ENCODE measurements at regions not wholly inside any gene's neighbourhood (a gene's known extent, or its start where the extent isn't known, plus 50 kb on each side); places are given as distances from the start of the nearest gene placed in this dataset.

GRCh38 chr3:103136621-103137020, 701.8 kb downstream of the ZPLD1 start:
- no peak for DNase-seq (ENCODE audit: low read depth in 1 of 2, low spot score in 1 of 2)
- ChIA-PET CTCF (no interaction called here), POLR2A (no interaction called here)
- H3K9me3 ChIP-seq = no peaks in the 10 kb centered on the region
- no peaks in the 10 kb centered on the region for H3K4me1 ChIP-seq
- no peak for ATAC-seq
- TF ChIP-seq HES2 (IDR thresholded peaks at IDR 0.05) = no peak
- no peak for TF ChIP-seq RNF2 (IDR thresholded peaks at IDR 0.05; ENCODE audit: borderline replicate concordance, low read depth)
- TF ChIP-seq HOXB13 (CRISPR knock-in tag; IDR thresholded peaks at IDR 0.05; ENCODE audit: low read depth) = no peak
- no peak for TF ChIP-seq FOSB (CRISPR knock-in tag; IDR thresholded peaks at IDR 0.05)
- TF ChIP-seq CTCF (IDR thresholded peaks at IDR 0.05) = no peak
- no peak for TF ChIP-seq SMC3 (IDR thresholded peaks at IDR 0.05)
- TF ChIP-seq REST (IDR thresholded peaks at IDR 0.05) = no peak
- no peak for TF ChIP-seq ESRRA (IDR thresholded peaks at IDR 0.05; ENCODE audit: borderline replicate concordance, low read length)
- no peak for TF ChIP-seq RAD21 (conservative IDR thresholded peaks at IDR 0.05 in 1 of 2, IDR thresholded peaks at IDR 0.05 in 1 of 2)
- no peak for TF ChIP-seq NPAS2 (CRISPR knock-in tag; IDR thresholded peaks at IDR 0.05; ENCODE audit: borderline replicate concordance)
- TF ChIP-seq POLR2AphosphoS2 (conservative IDR thresholded peaks at IDR 0.05; ENCODE audit: low read length) = no peak
- TF ChIP-seq HOXA7 (CRISPR knock-in tag; IDR thresholded peaks at IDR 0.05) = no peak
- TF ChIP-seq CHD2 (IDR thresholded peaks at IDR 0.05; ENCODE audit: low read length, partially characterized antibody) = no peak
- TF ChIP-seq ZC3H11A (IDR thresholded peaks at IDR 0.05) = no peak
- TF ChIP-seq HOXB5 (CRISPR knock-in tag; IDR thresholded peaks at IDR 0.05) = no peak
- TF ChIP-seq PBX3 (IDR thresholded peaks at IDR 0.05) = no peak
- no peak overlapping the region for H3K27ac ChIP-seq
- H3K4me3 ChIP-seq = no peak overlapping the region
- no peak overlapping the region for H3K4me2 ChIP-seq
- FAIRE-seq = no peak

GRCh38 chr3:103137830-103138229, 703.0 kb downstream of the ZPLD1 start:
- TF ChIP-seq NR3C1 (IDR thresholded peaks at IDR 0.05) (no peak), ZFP36 (IDR thresholded peaks at IDR 0.05; ENCODE audit: borderline replicate concordance, partially characterized antibody) (no peak), ATOH8 (CRISPR knock-in tag; IDR thresholded peaks at IDR 0.05; ENCODE audit: low read depth) (no peak), PBX3 (IDR thresholded peaks at IDR 0.05) (no peak), HMGXB4 (CRISPR knock-in tag; IDR thresholded peaks at IDR 0.05; ENCODE audit: borderline replicate concordance) (no peak), JUNB (IDR thresholded peaks at IDR 0.05) (no peak), NPAS2 (CRISPR knock-in tag; IDR thresholded peaks at IDR 0.05; ENCODE audit: borderline replicate concordance) (no peak), HDAC2 (IDR thresholded peaks at IDR 0.05) (no peak), HOXA7 (CRISPR knock-in tag; IDR thresholded peaks at IDR 0.05) (no peak), CBX8 (IDR thresholded peaks at IDR 0.05) (no peak), RCOR1 (IDR thresholded peaks at IDR 0.05; ENCODE audit: low read depth, low read length) (no peak), CBX2 (IDR thresholded peaks at IDR 0.05; ENCODE audit: borderline replicate concordance, low read depth) (no peak), BHLHE40 (IDR thresholded peaks at IDR 0.05; ENCODE audit: low read depth, low read length) (no peak), RNF2 (IDR thresholded peaks at IDR 0.05; ENCODE audit: borderline replicate concordance, low read depth) (no peak)
- CTCF ChIA-PET = no interaction called here

More at GRCh38 chr3:103137830-103138229, 703.0 kb downstream of the ZPLD1 start:
- H3K4me1 ChIP-seq = no peaks in the 10 kb centered on the region
- H3K9me3 ChIP-seq = no peaks in the 10 kb centered on the region
- FAIRE-seq (no peak), DNase-seq (ENCODE audit: low read depth in 1 of 2, low spot score in 1 of 2) (no peak), ATAC-seq (no peak)
- no peak overlapping the region for H3K4me3 ChIP-seq
- no peak overlapping the region for H3K4me2 ChIP-seq
- H3K27ac ChIP-seq = no peak overlapping the region
- POLR2A ChIA-PET = no interaction called here

All from A549 (cell line).